Fibroblast of villous mesenchyme (primary cell): ENCODE measurements at regions not wholly inside any gene's neighbourhood (a gene's known extent, or its start where the extent isn't known, plus 50 kb on each side); places are given as distances from the start of the nearest gene placed in this dataset.

Experiments used
- DNase-seq: peaks from one replicate; pipeline ENCODE4 v3.0.0-alpha.2; 2010; ENCODE audit warnings: low read depth
- H3K4me3 ChIP-seq: 2 replicates; pipeline ENCODE4 v1.5.1; 2011; ENCODE audit warnings: low read depth, mild to moderate bottlenecking, low read length
- CTCF ChIP-seq: IDR thresholded peaks from 2 replicates; pipeline ENCODE4 v1.5.1; 2012; ENCODE audit warnings: low read depth, mild to moderate bottlenecking, low read length; ENCODE audit not compliant: insufficient read depth

GRCh38 chr15:87639305-87640011 lies 617.1 kb downstream of the NTRK3 start:
- DNase-seq = no peak
- no peak for TF ChIP-seq CTCF
- H3K4me3 ChIP-seq = no peak overlapping the region

- DNase-seq = no peak
- TF ChIP-seq CTCF = no peak
- H3K4me3 ChIP-seq = no peak overlapping the region
Observed at GRCh38 chr15:87638554-87639083, 617.9 kb downstream of the NTRK3 start.

GRCh38 chr15:87634361-87634760 lies 622.2 kb downstream of the NTRK3 start:
- TF ChIP-seq CTCF = no peak
- DNase-seq = peak; percentile 15
- no peak overlapping the region for H3K4me3 ChIP-seq

- no peak overlapping the region for H3K4me3 ChIP-seq
- no peak for DNase-seq
- no peak for TF ChIP-seq CTCF
Observed at GRCh38 chr15:87633525-87633924, 623.0 kb downstream of the NTRK3 start.

GRCh38 chr15:87632364-87632763 lies 624.2 kb downstream of the NTRK3 start:
- TF ChIP-seq CTCF = no peak
- H3K4me3 ChIP-seq = no peak overlapping the region
- no peak for DNase-seq

- no peak for TF ChIP-seq CTCF
- DNase-seq = no peak
- no peak overlapping the region for H3K4me3 ChIP-seq
Observed at GRCh38 chr15:87631775-87632174, 624.8 kb downstream of the NTRK3 start.

- DNase-seq = no peak
- H3K4me3 ChIP-seq = no peak overlapping the region
- TF ChIP-seq CTCF = no peak
Observed at GRCh38 chr15:87631093-87631492, 625.4 kb downstream of the NTRK3 start.
